ENCODE measurements at regions not wholly inside any gene's neighbourhood (a gene's known extent, or its start where the extent isn't known, plus 50 kb on each side); places are given as distances from the start of the nearest gene placed in this dataset.

DNA sequence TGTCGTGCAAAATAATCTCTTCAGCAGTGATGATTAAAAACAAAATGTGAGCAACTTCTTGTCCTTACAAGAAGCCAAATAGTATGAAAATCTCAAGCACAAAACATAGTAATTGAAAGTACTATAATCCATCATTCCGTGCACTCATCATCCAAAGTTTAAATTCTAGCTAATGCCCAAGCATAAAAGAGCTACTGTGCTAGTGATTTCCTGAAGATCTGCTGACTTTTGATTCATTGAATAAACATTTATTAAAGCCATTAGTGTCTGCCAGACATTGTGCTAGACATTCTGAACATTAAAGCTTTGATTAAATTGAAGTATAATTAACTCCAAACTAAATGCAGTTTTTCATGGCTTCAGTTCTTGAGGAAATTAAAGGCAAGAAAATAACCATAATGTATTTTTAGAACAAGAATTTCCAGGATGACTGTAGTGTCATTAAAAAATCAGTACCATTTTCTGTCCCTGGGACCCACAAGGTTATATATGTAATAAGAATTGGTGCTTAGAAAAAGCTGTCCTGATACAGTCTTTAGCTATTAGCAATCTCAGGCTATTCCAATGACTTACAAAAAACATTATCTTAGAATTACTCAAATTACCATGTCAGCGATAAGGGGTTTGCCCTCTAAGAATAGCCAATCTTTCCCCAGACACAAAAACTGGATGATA, 71.7 kb downstream of the CMAS start:
- intact Hi-C loops (cut with micrococcal nuclease; ENCODE audit: unreplicated experiment) = no loop called here
- ChIA-PET RAD21 (ENCODE audit: unreplicated experiment) (no interaction called here), CTCF (interaction anchor here (1.4 kb wide), 1 partner anchor 16 kb away, joined by 3 read pairs; no protein-coding TSS in a partner anchor), POLR2A (no interaction called here), SMC1A (ENCODE audit: uncharacterized antibody, unreplicated experiment) (interaction anchor here (0.8 kb wide), 1 partner anchor 15 kb away, joined by 3 read pairs; no protein-coding TSS in a partner anchor)
- ATAC-seq = no peak
- H3K27me3 ChIP-seq (replicated peaks in 1 of 2; ENCODE audit: control insufficient read depth in 2 of 2, insufficient read depth in 2 of 2, low read length in 1 of 2) = no peaks in the 10 kb centered on the region
- no peaks in the 10 kb centered on the region for H3K79me2 ChIP-seq (ENCODE audit: control insufficient read depth, insufficient read depth, low read length)
- FAIRE-seq = no peak
- 0% methylated on average over 3 of the region's 3 CpGs for WGBS (ENCODE audit: insufficient coverage, insufficient replicate concordance, low lambda C conversion rate, missing lambda C conversion rate)
- in situ Hi-C loops (cut with MboI) = no loop called here
- H2AFZ ChIP-seq (ENCODE audit: control insufficient read depth, low read depth, low read length) = no peak overlapping the region
- no peaks in the 10 kb centered on the region for H3K36me3 ChIP-seq (ENCODE audit: control insufficient read depth in 2 of 2, insufficient read depth in 2 of 2, low read length in 1 of 2)
- DNase-seq (ENCODE audit: low read depth, low spot score) = no peak
- no peak overlapping the region for H3K9ac ChIP-seq (ENCODE audit: control insufficient read depth, insufficient read depth, low read length)
- H4K20me1 ChIP-seq (ENCODE audit: control insufficient read depth, insufficient read depth) = no peaks in the 10 kb centered on the region
- no peaks in the 10 kb centered on the region for H3K9me3 ChIP-seq (replicated peaks; ENCODE audit: control insufficient read depth, insufficient read depth, low read length)
- H3K4me1 ChIP-seq (ENCODE audit: control insufficient read depth, insufficient read depth, low read length) = no peaks in the 10 kb centered on the region
- no TSS peak for BruUV-seq (replicated peaks)
- no peak overlapping the region for H3K4me2 ChIP-seq (ENCODE audit: control insufficient read depth, insufficient read depth)
- H3K4me3 ChIP-seq = no peak overlapping the region
- H3K27ac ChIP-seq (ENCODE audit: control insufficient read depth, insufficient read depth) = no peak overlapping the region
- TF ChIP-seq, protein P1, sequence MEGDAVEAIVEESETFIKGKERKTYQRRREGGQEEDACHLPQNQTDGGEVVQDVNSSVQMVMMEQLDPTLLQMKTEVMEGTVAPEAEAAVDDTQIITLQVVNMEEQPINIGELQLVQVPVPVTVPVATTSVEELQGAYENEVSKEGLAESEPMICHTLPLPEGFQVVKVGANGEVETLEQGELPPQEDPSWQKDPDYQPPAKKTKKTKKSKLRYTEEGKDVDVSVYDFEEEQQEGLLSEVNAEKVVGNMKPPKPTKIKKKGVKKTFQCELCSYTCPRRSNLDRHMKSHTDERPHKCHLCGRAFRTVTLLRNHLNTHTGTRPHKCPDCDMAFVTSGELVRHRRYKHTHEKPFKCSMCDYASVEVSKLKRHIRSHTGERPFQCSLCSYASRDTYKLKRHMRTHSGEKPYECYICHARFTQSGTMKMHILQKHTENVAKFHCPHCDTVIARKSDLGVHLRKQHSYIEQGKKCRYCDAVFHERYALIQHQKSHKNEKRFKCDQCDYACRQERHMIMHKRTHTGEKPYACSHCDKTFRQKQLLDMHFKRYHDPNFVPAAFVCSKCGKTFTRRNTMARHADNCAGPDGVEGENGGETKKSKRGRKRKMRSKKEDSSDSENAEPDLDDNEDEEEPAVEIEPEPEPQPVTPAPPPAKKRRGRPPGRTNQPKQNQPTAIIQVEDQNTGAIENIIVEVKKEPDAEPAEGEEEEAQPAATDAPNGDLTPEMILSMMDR (IDR thresholded peaks at IDR 0.05 in 2 of 3, conservative IDR thresholded peaks at IDR 0.05 in 1 of 3; ENCODE audit: control insufficient read depth in 2 of 3, extremely low read depth in 1 of 3, insufficient read depth in 1 of 3, low read depth in 3 of 3, low read length in 3 of 3) = no peak
- TF ChIP-seq NR2C2 (IDR thresholded peaks at IDR 0.05; ENCODE audit: borderline replicate concordance, control insufficient read depth, insufficient read length, low read depth) = no peak
- TF ChIP-seq, protein P2, sequence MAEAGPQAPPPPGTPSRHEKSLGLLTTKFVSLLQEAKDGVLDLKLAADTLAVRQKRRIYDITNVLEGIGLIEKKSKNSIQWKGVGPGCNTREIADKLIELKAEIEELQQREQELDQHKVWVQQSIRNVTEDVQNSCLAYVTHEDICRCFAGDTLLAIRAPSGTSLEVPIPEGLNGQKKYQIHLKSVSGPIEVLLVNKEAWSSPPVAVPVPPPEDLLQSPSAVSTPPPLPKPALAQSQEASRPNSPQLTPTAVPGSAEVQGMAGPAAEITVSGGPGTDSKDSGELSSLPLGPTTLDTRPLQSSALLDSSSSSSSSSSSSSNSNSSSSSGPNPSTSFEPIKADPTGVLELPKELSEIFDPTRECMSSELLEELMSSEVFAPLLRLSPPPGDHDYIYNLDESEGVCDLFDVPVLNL (IDR thresholded peaks at IDR 0.05; ENCODE audit: low read depth, low read length) = no peak
- TF ChIP-seq ASH2L (IDR thresholded peaks at IDR 0.05; ENCODE audit: borderline replicate concordance, low read depth) = no peak
- TF ChIP-seq WRNIP1 (IDR thresholded peaks at IDR 0.05; ENCODE audit: borderline replicate concordance, low read depth, low read length) = no peak
- TF ChIP-seq CEBPB (IDR thresholded peaks at IDR 0.05; ENCODE audit: borderline replicate concordance in 1 of 2, low read depth in 2 of 2, low read length in 2 of 2) = no peak
- TF ChIP-seq LARP7 (IDR thresholded peaks at IDR 0.05) = no peak
- no peak for TF ChIP-seq ATF7 (IDR thresholded peaks at IDR 0.05; ENCODE audit: low read depth)
- no peak for TF ChIP-seq NBN (IDR thresholded peaks at IDR 0.05)
- TF ChIP-seq SUPT20H (IDR thresholded peaks at IDR 0.05; ENCODE audit: borderline replicate concordance, control insufficient read depth, low read depth, low read length) = no peak
- TF ChIP-seq, protein P3, sequence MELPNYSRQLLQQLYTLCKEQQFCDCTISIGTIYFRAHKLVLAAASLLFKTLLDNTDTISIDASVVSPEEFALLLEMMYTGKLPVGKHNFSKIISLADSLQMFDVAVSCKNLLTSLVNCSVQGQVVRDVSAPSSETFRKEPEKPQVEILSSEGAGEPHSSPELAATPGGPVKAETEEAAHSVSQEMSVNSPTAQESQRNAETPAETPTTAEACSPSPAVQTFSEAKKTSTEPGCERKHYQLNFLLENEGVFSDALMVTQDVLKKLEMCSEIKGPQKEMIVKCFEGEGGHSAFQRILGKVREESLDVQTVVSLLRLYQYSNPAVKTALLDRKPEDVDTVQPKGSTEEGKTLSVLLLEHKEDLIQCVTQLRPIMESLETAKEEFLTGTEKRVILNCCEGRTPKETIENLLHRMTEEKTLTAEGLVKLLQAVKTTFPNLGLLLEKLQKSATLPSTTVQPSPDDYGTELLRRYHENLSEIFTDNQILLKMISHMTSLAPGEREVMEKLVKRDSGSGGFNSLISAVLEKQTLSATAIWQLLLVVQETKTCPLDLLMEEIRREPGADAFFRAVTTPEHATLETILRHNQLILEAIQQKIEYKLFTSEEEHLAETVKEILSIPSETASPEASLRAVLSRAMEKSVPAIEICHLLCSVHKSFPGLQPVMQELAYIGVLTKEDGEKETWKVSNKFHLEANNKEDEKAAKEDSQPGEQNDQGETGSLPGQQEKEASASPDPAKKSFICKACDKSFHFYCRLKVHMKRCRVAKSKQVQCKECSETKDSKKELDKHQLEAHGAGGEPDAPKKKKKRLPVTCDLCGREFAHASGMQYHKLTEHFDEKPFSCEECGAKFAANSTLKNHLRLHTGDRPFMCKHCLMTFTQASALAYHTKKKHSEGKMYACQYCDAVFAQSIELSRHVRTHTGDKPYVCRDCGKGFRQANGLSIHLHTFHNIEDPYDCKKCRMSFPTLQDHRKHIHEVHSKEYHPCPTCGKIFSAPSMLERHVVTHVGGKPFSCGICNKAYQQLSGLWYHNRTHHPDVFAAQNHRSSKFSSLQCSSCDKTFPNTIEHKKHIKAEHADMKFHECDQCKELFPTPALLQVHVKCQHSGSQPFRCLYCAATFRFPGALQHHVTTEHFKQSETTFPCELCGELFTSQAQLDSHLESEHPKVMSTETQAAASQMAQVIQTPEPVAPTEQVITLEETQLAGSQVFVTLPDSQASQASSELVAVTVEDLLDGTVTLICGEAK (IDR thresholded peaks at IDR 0.05; ENCODE audit: borderline replicate concordance) = no peak
- TF ChIP-seq, protein P4, sequence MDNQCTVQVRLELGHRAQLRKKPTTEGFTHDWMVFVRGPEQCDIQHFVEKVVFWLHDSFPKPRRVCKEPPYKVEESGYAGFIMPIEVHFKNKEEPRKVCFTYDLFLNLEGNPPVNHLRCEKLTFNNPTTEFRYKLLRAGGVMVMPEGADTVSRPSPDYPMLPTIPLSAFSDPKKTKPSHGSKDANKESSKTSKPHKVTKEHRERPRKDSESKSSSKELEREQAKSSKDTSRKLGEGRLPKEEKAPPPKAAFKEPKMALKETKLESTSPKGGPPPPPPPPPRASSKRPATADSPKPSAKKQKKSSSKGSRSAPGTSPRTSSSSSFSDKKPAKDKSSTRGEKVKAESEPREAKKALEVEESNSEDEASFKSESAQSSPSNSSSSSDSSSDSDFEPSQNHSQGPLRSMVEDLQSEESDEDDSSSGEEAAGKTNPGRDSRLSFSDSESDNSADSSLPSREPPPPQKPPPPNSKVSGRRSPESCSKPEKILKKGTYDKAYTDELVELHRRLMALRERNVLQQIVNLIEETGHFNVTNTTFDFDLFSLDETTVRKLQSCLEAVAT (IDR thresholded peaks at IDR 0.05) = no peak
- no peak for TF ChIP-seq MEF2A (IDR thresholded peaks at IDR 0.05; ENCODE audit: insufficient read depth, low read depth, low read length)
- no peak for TF ChIP-seq POLR2AphosphoS2 (IDR thresholded peaks at IDR 0.05; ENCODE audit: low read depth, low read length)
- no peak for TF ChIP-seq ZNF24 (IDR thresholded peaks at IDR 0.05)
- no peak for TF ChIP-seq NFIC (IDR thresholded peaks at IDR 0.05; ENCODE audit: low read depth, low read length)

All from GM12878 (cell line).